ENCODE measurements at regions not wholly inside any gene's neighbourhood (a gene's known extent, or its start where the extent isn't known, plus 50 kb on each side); places are given as distances from the start of the nearest gene placed in this dataset.

DNA sequence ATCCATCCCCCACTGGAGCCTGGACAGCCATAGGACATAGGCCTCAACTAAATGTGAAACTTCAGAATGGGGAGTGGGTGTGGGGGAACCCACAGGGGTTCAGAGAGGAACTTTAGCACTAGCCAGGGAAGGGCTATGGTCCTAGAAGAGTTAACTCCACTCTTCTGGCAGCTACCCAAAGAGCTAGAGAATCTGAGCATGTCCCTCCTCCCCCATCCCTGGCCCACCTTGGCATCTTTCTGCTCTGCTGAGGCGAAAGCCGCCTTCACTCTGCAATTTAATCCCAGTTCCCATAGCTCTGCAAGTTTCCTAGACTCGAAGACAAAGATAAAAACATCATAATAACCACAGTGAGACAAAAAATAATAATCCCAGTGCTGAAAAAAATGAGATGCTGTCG is 214.7 kb upstream of the RTL1 start:
- intact Hi-C loops (cut with micrococcal nuclease), result no loop called here
- Mint-ChIP-seq H3K4me1 (ENCODE audit: low read depth) (peaks cover 10% of the 10 kb centered on the region), H3K27ac (no peak overlapping the region), H3K4me3 (no peak overlapping the region), H3K36me3 (ENCODE audit: low read depth) (no peaks in the 10 kb centered on the region), H3K27me3 (ENCODE audit: insufficient read depth) (peaks cover 11% of the 10 kb centered on the region), H3K9me3 (no peaks in the 10 kb centered on the region)
- no peak for DNase-seq (ENCODE audit: low spot score)

DNA sequence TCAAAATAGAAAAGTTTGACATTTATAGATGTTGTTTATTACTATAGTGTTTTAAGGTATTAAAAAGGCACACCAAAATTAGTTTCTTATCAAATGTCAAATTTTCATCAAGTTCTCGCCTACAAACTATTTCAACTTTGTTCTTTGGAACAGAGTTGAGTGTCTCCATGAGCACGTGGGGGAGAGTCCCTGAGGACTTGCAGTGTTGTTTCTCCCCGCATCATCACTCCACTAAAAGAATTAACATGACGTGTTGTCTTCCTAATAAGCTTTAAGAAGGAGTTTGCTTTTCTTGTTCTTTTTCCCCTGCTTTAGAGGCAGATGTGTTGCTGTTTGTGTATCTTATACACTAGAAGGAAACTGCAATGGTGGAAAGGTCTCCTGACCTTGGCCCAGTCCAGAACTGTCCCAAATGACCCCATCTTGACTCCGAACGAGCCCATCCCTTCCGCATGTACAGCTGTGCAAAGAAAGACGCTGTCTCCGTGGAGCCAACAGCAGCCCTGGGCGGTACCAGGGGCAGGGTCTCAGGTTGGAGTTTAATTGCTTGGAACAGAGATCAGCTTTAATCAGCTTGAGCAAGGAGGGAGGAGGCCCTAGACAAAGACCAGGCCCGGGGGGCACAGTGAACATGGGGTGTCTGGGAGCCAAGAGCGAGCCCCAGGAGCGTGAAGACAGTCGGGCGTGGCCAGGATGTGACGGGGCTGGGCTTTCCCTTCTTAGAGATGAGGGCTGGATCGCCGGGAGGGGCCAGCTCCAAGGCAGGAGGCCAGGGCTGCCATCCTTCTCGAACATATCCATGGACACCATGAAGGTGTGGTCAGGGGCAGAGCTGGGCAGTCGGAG is 215.4 kb upstream of the RTL1 start:
- H3K27ac Mint-ChIP-seq, result no peak overlapping the region
- no peaks in the 10 kb centered on the region for H3K36me3 Mint-ChIP-seq (ENCODE audit: low read depth)
- intact Hi-C loops (cut with micrococcal nuclease), result no loop called here
- peaks cover 11% of the 10 kb centered on the region for H3K27me3 Mint-ChIP-seq (ENCODE audit: insufficient read depth)
- H3K9me3 Mint-ChIP-seq, result no peaks in the 10 kb centered on the region
- no peak overlapping the region for H3K4me3 Mint-ChIP-seq
- peaks cover 10% of the 10 kb centered on the region for H3K4me1 Mint-ChIP-seq (ENCODE audit: low read depth)
- no peak for DNase-seq (ENCODE audit: low spot score)

DNA sequence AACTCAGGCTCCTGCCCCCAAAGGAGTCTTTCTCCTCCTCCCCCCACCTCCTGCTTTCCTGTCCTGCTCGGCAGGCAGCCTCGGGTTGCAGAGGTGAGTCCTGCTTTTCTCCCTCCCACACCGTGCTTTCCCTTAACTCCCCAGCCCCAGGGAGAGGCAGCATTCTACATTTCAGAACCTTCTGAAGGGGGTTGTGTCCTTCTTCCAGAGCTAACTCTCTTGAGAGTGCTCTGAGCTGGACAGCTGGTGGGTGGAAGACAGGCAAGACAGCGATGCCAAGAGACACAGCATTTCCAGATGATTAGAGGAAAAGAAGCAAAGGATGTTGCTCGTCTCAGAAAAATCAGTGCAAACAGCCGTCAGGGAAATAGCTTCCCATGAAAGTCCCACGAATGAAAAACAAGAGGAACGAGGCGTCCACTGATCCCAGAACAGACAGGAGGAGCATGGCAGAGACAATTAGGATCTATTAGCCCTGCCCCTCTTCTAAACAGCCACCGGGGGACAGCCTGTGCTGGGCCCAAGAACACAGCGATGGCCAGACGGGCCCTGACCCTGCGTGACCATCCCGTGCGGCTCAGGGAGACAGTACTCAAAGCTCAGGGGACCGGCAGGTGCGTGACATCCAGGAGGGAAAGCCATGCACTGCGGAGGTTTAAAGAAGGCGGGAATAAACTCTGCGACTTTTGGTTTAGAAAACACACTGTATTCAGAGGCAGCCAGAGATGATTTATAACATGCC is 216.5 kb upstream of the RTL1 start:
- H3K4me3 Mint-ChIP-seq, result no peak overlapping the region
- intact Hi-C loops (cut with micrococcal nuclease), result no loop called here
- H3K27ac Mint-ChIP-seq, result no peak overlapping the region

DNA sequence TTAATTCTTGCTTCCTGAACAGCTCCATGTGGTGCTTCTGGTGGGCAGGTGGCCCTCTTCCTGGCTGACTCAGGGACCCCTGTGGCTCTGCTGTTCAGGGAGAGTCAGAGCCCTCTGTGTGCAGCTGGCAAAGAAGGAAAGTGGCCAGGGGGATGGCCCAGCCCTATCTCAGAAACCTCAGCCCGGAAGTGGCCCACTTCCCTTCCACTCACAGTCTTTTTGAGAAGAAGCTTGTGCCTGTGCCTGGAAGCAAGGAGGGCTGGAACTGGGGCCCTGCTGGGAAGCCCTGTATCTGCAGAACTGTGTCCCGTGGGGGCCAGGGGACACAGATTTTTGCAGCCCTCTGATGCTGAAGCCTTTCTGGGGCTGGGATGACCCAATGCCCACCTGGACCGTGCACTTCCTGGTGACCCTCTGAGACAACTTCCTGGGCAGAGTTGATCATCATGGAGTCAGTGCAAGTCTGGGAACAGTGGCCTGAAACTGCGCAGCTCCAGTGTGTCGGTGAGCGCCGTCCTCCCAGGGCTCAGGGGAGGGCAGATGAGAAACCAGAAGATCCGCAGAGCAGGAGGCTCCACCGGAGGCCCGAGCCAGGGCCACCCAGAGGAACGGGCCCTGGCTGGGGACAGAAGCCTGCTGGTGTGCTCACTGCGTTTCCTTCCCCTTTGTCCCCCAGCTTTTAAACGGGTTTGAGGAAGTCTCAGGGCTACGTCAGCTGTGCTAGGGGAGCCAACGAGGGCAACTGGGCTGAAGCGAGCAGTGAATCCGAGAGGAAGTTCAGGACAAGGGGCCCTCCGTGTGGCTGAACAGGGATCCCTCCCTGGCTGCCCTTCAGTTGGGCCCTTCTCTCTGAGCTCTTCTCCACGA is 217.4 kb upstream of the RTL1 start:
- Mint-ChIP-seq H3K36me3 (ENCODE audit: low read depth) (no peaks in the 10 kb centered on the region), H3K9me3 (no peaks in the 10 kb centered on the region), H3K4me1 (ENCODE audit: low read depth) (peaks cover 10% of the 10 kb centered on the region), H3K4me3 (peak overlapping the region; percentile 38), H3K27ac (peak overlapping the region; percentile 59), H3K27me3 (ENCODE audit: insufficient read depth) (peaks cover 11% of the 10 kb centered on the region)
- intact Hi-C loops (cut with micrococcal nuclease), result no loop called here
- DNase-seq (ENCODE audit: low spot score), result no peak

More for the DNA sequence above, 216.5 kb upstream of the RTL1 start:
- peaks cover 10% of the 10 kb centered on the region for H3K4me1 Mint-ChIP-seq (ENCODE audit: low read depth)
- no peaks in the 10 kb centered on the region for H3K36me3 Mint-ChIP-seq (ENCODE audit: low read depth)
- H3K27me3 Mint-ChIP-seq (ENCODE audit: insufficient read depth), result peaks cover 11% of the 10 kb centered on the region
- H3K9me3 Mint-ChIP-seq, result no peaks in the 10 kb centered on the region
- DNase-seq (ENCODE audit: low spot score), result no peak

DNA sequence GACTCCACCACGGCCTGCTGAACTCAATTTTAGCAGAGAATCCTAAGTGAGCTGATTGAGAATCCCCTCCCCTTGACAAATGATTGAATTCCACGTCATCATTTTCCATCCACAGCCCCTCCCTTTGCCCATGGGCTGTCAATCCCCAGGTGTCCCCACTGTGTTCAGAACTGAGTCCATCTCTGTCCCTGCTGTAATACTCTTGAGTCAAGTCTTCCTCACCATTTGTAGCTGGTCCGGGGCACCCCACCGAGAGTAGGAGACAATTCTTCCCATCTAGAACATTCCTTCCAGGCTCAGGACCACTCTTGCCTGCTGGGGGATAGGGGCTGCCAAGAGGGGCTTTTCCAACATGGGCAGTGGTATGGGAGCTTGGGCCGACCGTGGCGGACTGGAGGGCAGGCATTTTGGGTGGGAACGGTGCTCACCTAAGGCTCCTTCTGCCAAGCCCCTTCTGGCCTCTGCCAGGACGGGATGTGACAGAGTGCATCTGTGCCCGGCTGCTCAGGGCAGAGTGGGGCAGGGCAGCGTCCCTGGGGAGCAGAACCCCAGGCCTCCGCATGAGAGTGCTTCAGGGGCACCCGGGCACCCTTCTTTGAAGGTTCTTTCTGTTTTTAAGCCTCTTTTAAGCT is 218.1 kb upstream of the RTL1 start:
- intact Hi-C loops (cut with micrococcal nuclease), result no loop called here
- no peaks in the 10 kb centered on the region for H3K36me3 Mint-ChIP-seq (ENCODE audit: low read depth)

DNA sequence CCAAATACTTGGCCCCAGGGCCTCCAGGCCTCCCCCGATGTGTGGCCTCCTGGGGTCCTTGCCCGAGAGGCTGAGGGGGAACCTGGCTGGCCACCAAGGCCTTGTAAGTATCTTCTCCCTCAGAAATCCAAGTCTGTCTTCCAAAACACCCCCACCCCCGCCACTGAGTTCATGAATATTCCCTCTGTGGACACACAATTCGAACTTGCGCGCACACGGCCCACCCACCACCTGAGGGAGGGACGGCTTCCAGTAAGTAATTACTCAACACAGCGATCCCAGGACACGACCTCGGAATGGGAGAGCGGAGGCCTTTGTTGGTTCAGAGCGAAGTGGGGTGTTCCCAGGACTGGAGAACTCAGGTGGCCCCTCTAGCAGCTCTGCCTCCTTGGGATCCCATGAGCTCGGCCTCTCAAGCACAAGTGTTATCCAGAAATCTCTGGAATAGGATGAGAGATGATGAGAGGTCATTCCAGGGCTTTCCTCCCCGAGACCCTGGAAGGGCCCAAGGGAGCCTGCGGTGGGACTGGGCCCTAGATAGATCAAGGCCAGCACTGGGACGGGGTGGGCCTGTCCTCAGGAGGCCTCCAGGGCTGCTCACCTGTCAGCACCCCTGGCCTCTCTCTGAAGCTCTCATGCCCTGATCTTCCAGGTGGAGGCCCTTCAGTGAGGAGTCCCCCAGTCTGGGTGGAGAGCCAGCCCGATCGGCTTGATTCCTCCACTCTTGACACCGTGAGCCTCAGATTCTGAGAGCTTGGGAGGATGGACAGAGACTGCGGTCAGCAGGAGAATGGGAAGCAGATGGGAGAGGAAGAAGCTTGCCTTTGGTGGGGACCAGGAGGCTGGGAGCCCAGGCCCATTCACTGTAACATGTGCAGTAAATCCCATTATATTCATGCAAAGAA is 219.0 kb upstream of the RTL1 start:
- H3K4me1 Mint-ChIP-seq (ENCODE audit: low read depth), result peaks cover 10% of the 10 kb centered on the region
- no peak for DNase-seq (ENCODE audit: low spot score)

More for the DNA sequence above, 218.1 kb upstream of the RTL1 start:
- peaks cover 11% of the 10 kb centered on the region for H3K27me3 Mint-ChIP-seq (ENCODE audit: insufficient read depth)
- peaks cover 10% of the 10 kb centered on the region for H3K4me1 Mint-ChIP-seq (ENCODE audit: low read depth)
- H3K4me3 Mint-ChIP-seq, result no peak overlapping the region
- H3K27ac Mint-ChIP-seq, result no peak overlapping the region
- H3K9me3 Mint-ChIP-seq, result no peaks in the 10 kb centered on the region
- no peak for DNase-seq (ENCODE audit: low spot score)

DNA sequence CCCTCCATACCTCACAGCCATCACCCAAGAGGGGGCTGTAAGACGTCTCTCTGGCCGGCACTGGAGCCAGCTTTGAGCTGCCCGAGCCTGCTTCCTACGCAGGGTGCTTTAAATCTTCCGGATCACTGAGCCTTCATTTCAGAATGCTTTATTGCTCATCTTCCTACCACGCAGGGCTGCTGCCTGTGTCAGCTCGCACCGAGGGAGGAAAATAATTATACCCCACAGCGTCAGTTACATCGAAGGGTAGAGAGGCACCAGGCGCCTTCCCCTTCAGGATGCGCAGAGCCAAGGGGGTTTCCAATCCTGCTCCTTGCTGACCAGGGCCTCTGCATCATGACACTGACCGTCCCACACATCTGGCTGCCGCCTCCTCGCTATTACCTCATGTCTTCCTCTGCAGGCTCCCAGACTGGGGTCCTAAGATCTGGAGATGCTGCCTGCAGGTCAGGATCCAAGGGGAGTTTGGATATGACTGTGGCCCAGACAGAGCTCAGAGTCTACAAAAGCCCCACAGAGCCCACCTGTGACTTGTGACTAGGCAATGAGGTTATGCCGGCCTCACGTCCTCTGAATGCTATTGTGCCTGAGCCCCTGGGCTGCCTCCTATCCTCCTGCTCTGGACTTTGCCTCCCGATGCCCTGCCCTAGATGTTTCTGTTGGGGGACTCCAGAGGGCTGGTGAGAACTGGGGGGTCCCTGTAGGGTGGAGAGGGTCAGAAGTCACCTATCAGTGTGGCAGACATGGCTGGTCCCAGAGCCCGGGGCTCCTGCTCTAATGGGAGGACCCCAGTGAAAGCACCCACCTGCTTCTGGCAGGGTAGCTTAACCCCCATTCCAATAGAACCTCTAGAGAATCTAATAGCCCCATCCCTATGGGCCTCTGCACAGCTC is 220.3 kb upstream of the RTL1 start:
- peaks cover 7% of the 10 kb centered on the region for H3K27me3 Mint-ChIP-seq (ENCODE audit: insufficient read depth)
- intact Hi-C loops (cut with micrococcal nuclease), result no loop called here
- peaks cover 10% of the 10 kb centered on the region for H3K4me1 Mint-ChIP-seq (ENCODE audit: low read depth)
- DNase-seq (ENCODE audit: low spot score), result no peak
- no peak overlapping the region for H3K27ac Mint-ChIP-seq
- no peak overlapping the region for H3K4me3 Mint-ChIP-seq
- no peaks in the 10 kb centered on the region for H3K9me3 Mint-ChIP-seq
- H3K36me3 Mint-ChIP-seq (ENCODE audit: low read depth), result no peaks in the 10 kb centered on the region

More for the DNA sequence above, 219.0 kb upstream of the RTL1 start:
- Mint-ChIP-seq H3K27me3 (ENCODE audit: insufficient read depth) (peaks cover 11% of the 10 kb centered on the region), H3K9me3 (no peaks in the 10 kb centered on the region), H3K27ac (no peak overlapping the region), H3K4me3 (no peak overlapping the region), H3K36me3 (ENCODE audit: low read depth) (no peaks in the 10 kb centered on the region)
- intact Hi-C loops (cut with micrococcal nuclease), result no loop called here

DNA sequence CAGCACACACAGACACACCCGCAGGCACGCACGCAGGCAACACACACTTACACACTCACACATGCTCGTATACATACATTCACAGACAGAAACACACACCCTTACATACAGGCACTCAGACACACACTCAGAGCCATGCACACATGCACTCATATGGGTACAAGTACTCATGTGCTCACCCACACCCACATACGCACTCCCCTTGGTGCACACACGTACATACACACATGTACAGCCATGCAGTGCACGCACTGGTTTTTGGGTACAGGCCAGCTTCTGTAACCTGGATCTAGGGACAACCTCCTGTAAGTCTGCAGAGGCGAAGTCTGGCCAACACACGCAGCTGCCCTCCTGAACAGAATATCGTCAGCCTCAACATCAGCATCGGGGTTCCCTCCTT is 221.3 kb upstream of the RTL1 start:
- H3K27me3 Mint-ChIP-seq (ENCODE audit: insufficient read depth), result peaks cover 2% of the 10 kb centered on the region
- H3K36me3 Mint-ChIP-seq (ENCODE audit: low read depth), result no peaks in the 10 kb centered on the region
- DNase-seq (ENCODE audit: low spot score), result no peak
- H3K9me3 Mint-ChIP-seq, result no peaks in the 10 kb centered on the region
- H3K4me1 Mint-ChIP-seq (ENCODE audit: low read depth), result peaks cover 10% of the 10 kb centered on the region
- H3K27ac Mint-ChIP-seq, result no peak overlapping the region
- H3K4me3 Mint-ChIP-seq, result no peak overlapping the region
- intact Hi-C loops (cut with micrococcal nuclease), result no loop called here

DNA sequence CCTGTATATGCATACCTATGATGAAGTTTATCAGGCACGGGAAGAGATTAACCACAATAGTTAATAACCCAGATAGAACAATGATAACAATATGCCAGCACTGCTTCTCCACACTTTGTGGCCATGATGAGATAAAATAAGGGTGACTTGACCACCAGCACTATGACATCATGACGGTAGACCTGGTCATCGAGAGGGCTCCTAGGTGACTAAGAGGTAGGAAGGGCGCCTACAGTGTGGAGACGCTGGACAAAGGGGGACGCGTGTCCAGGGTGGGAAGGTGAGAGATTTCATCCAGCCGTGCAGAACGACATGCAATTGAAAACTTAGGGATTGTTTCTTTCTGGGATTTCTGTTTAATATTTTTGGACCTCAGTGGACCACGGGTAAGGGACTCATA is 221.8 kb upstream of the RTL1 start:
- Mint-ChIP-seq H3K4me1 (ENCODE audit: low read depth) (peaks cover 10% of the 10 kb centered on the region), H3K36me3 (ENCODE audit: low read depth) (no peaks in the 10 kb centered on the region), H3K27ac (no peak overlapping the region), H3K27me3 (ENCODE audit: insufficient read depth) (no peaks in the 10 kb centered on the region), H3K9me3 (no peaks in the 10 kb centered on the region), H3K4me3 (no peak overlapping the region)
- DNase-seq (ENCODE audit: low spot score), result no peak
- intact Hi-C loops (cut with micrococcal nuclease), result no loop called here

DNA sequence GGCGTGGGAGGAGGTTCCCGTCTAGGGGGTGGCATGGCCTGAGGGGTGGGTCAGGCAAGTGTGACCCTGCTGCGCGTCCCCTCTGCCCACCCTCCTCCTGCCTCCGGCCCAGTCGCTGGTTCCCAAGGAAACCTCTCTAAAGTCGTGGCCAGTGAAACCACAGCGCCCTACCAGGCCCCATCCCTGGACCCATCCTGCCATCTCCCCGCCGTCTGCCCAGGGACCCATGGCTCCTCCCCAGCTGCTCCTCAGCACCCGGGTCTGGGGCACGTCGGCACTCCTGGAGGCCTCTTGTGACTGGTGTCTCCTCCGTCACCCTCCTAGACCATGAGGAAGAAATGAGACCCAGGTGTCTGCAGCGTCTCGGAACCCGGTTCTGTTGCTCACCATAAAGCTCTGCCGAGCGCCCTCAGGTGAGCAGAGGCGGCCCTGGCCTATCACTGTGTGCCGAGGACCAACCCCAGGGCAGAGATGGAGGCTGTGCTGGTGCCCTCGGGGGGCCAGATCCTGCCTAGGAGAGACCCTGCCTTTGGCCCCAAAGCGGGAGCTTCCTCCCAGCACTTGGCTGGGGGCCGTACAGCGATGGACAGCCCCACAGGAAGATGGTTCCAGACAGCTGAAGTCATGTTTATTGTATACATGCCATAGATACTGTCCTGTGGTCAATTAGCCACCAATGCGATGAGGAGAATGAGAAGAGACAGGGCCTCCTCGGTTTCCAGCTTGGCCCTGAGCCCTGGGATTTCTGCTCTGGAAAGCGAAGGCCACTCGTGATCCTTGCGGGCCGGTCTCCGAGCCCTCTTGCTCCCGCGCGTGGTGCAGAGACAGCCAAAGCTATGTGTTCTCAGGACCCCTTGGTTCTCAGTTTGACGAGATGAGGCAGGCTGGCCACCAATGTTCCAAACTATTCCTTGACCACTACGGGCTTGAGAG is 222.5 kb upstream of the RTL1 start:
- H3K27ac Mint-ChIP-seq, result no peak overlapping the region
- H3K4me1 Mint-ChIP-seq (ENCODE audit: low read depth), result peaks cover 7% of the 10 kb centered on the region
- no peak overlapping the region for H3K4me3 Mint-ChIP-seq
- H3K36me3 Mint-ChIP-seq (ENCODE audit: low read depth), result no peaks in the 10 kb centered on the region
- intact Hi-C loops (cut with micrococcal nuclease), result no loop called here
- H3K27me3 Mint-ChIP-seq (ENCODE audit: insufficient read depth), result no peaks in the 10 kb centered on the region
- no peaks in the 10 kb centered on the region for H3K9me3 Mint-ChIP-seq
- DNase-seq (ENCODE audit: low spot score), result no peak

Data from activated T-helper 1 cell treated with anti-CD3 and anti-CD28 coated beads, Interleukin-12 subunit alpha, Interleukin-12 subunit beta, Interleukin-2, Interleukin-4 antibody, amounts not matched to agents 30 ng/mL and 10 ng/mL and 1 ng/mL, durations not matched to agents 14 hours and 24 hours and 36 hours (primary cell).